NB4 (cell line): ENCODE measurements at regions not wholly inside any gene's neighbourhood (a gene's known extent, or its start where the extent isn't known, plus 50 kb on each side); places are given as distances from the start of the nearest gene placed in this dataset.

ENCODE experiments used
- MYC ChIP-seq: IDR thresholded peaks from 2 replicates; pipeline ENCODE4 v1.6.1; 2011; ENCODE audit warnings: low read depth, low read length
- POLR2A ChIP-seq: IDR thresholded peaks from 2 replicates; pipeline ENCODE4 v1.6.1; 2011; ENCODE audit warnings: mild to moderate bottlenecking; ENCODE audit not compliant: insufficient read length; ENCODE audit errors: extremely low read depth
- TF ChIP-seq, protein P1 (sequence below): IDR thresholded peaks from one replicate; pipeline ENCODE4 v1.5.1; 2012; ENCODE audit warnings: low read depth, low read length

- TF ChIP-seq POLR2A, result no peak
- TF ChIP-seq, protein P1, sequence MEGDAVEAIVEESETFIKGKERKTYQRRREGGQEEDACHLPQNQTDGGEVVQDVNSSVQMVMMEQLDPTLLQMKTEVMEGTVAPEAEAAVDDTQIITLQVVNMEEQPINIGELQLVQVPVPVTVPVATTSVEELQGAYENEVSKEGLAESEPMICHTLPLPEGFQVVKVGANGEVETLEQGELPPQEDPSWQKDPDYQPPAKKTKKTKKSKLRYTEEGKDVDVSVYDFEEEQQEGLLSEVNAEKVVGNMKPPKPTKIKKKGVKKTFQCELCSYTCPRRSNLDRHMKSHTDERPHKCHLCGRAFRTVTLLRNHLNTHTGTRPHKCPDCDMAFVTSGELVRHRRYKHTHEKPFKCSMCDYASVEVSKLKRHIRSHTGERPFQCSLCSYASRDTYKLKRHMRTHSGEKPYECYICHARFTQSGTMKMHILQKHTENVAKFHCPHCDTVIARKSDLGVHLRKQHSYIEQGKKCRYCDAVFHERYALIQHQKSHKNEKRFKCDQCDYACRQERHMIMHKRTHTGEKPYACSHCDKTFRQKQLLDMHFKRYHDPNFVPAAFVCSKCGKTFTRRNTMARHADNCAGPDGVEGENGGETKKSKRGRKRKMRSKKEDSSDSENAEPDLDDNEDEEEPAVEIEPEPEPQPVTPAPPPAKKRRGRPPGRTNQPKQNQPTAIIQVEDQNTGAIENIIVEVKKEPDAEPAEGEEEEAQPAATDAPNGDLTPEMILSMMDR, result no peak
- no peak for TF ChIP-seq MYC
These were observed 76.8 kb upstream of the FRMD4A start for GRCh38 chr10:14407567-14407966.
